Fibroblast of lung (primary cell): ENCODE measurements at regions not wholly inside any gene's neighbourhood (a gene's known extent, or its start where the extent isn't known, plus 50 kb on each side); places are given as distances from the start of the nearest gene placed in this dataset.

Experiments used
- CTCF ChIP-seq, 2 donors: IDR thresholded peaks in 1 of 2; conservative IDR thresholded peaks in 1 of 2; 1 replicate in 1 of 2; 2 replicates in 1 of 2; pipeline ENCODE4 v1.5.1; 2011 to 2012; ENCODE audit warnings: low read length in 2 of 2, control low read depth in 1 of 2, inconsistent platforms in 1 of 2, low read depth in 1 of 2, mild to moderate bottlenecking in 1 of 2
- EZH2 ChIP-seq: IDR thresholded peaks from 2 replicates; pipeline ENCODE4 v1.5.1; 2012; ENCODE audit warnings: low read length, control low read depth, mild to moderate bottlenecking; ENCODE audit errors: missing control alignments

DNA sequence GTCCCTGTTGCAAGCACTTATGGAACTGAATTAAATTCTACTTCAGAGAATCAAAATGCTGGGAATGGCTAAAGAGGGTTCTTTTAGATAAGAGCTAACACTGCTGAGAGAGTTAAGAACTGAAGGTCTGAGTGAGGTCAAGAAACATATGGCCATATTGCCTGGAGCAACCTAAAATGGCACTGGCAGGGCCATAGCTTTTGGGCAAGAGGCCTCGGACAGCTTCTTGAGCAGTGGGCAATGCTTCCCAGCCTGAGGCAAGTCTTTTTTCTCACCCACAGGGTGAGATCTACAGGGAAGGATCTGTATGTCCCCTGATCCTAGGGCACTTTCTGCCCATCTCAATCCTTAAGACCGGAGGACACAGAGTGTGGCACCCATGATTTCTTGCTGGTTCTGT is 244.6 kb upstream of the NT5C1B start:
- TF ChIP-seq CTCF (conservative IDR thresholded peaks at IDR 0.05 in 1 of 2, IDR thresholded peaks at IDR 0.05 in 1 of 2; ENCODE audit: low read depth in 1 of 2, low read length in 2 of 2) (no peak), EZH2 (no peak)
